ENCODE measurements at regions not wholly inside any gene's neighbourhood (a gene's known extent, or its start where the extent isn't known, plus 50 kb on each side); places are given as distances from the start of the nearest gene placed in this dataset.
A peak's percentile ranks its signal among the peaks of the same experiment; 100 is the strongest.

DNA sequence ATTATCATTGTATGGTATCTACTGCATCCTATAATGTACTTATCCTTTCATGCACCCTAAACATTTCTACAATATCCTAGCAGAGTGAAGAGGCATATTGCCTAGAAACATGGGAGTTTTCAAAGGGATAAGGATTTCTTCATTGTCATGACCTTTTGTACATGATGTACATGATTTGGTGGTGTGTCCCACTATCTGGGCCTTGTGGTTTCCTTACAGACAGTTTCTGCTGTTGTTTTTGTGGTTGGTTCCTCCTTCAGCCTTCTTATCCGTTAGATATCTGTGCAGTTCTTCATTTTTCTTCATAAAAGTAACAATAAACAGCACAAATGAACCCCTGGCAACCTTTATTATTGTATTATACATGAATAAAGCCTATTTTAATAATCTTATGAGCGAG lies 70.4 kb upstream of the BACH1 start:
- DNase-seq (ENCODE audit: unreplicated experiment): no peak
- Mint-ChIP-seq H3K27me3 (ENCODE audit: insufficient read depth, unreplicated experiment) (no peaks in the 10 kb centered on the region), H3K9me3 (ENCODE audit: unreplicated experiment) (no peaks in the 10 kb centered on the region), H3K4me1 (ENCODE audit: insufficient read depth, unreplicated experiment) (peaks cover 32% of the 10 kb centered on the region), H3K4me3 (ENCODE audit: unreplicated experiment) (no peak overlapping the region), H3K27ac (ENCODE audit: low read depth, unreplicated experiment) (no peak overlapping the region), H3K36me3 (ENCODE audit: insufficient read depth, unreplicated experiment) (no peaks in the 10 kb centered on the region)
- TF ChIP-seq, protein P1, sequence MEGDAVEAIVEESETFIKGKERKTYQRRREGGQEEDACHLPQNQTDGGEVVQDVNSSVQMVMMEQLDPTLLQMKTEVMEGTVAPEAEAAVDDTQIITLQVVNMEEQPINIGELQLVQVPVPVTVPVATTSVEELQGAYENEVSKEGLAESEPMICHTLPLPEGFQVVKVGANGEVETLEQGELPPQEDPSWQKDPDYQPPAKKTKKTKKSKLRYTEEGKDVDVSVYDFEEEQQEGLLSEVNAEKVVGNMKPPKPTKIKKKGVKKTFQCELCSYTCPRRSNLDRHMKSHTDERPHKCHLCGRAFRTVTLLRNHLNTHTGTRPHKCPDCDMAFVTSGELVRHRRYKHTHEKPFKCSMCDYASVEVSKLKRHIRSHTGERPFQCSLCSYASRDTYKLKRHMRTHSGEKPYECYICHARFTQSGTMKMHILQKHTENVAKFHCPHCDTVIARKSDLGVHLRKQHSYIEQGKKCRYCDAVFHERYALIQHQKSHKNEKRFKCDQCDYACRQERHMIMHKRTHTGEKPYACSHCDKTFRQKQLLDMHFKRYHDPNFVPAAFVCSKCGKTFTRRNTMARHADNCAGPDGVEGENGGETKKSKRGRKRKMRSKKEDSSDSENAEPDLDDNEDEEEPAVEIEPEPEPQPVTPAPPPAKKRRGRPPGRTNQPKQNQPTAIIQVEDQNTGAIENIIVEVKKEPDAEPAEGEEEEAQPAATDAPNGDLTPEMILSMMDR (IDR thresholded peaks at IDR 0.05; ENCODE audit: unreplicated experiment): no peak
- BruUV-seq (replicated peaks): no TSS peak
- ChIA-PET POLR2A (interaction anchor here (1.0 to 1.6 kb wide), 3 partner anchors 9 to 107 kb away, joined by 3 to 6 read pairs (median 4); no protein-coding TSS in a partner anchor), CTCF (interaction anchor here (0.6 to 1.6 kb wide), 2 partner anchors 19 to 63 kb away, joined by 3 read pairs; no protein-coding TSS in a partner anchor)
- intact Hi-C loops (cut with micrococcal nuclease): no loop called here

DNA sequence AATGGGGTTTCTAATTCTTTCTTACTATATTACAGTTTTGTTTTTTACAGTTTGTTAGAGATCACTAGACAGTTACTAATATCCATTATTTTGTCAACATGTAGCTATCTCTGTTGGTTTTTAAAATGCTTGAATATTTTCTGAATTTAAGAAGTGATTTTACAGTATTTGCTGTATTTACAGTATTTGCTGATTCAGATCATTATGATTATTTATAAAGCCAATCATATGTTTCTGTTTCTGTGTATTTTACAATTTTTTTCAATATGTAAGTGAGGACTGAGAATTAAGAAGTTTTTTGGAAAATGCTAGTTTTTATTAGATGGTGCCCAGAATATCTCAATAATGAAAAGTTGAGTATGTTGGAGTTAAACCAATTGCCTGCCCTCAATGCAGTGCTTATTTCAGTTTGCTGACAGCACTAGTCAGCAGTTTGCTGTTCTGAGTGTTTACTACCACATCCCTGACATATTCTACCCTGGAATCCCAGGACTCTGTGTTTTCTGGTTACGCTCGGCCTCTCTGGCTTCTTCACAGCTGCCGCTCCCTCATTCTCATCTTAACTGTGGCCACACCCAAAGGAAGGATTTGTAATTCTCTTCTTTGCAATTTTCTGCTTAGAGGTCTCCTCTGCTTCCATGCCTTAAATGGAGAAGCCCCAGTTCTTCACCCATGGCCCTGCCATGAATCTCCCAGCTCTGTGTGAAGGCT lies 68.0 kb upstream of the BACH1 start:
- no TSS peak for BruUV-seq (replicated peaks)
- no peaks in the 10 kb centered on the region for H3K9me3 Mint-ChIP-seq (ENCODE audit: unreplicated experiment)
- DNase-seq (ENCODE audit: unreplicated experiment): no peak
- TF ChIP-seq, protein P1 (IDR thresholded peaks at IDR 0.05; ENCODE audit: unreplicated experiment): no peak
- H3K36me3 Mint-ChIP-seq (ENCODE audit: insufficient read depth, unreplicated experiment): no peaks in the 10 kb centered on the region
- ChIA-PET POLR2A (interaction anchor here (0.7 to 8.2 kb wide), 15 partner anchors 9 to 157 kb away, joined by 3 to 115 read pairs (median 5); partner anchors contain the start of genes BACH1 and CCT8), CTCF (interaction anchor here (0.6 to 0.8 kb wide), 4 partner anchors 43 to 141 kb away, joined by 4 read pairs; no protein-coding TSS in a partner anchor)
- H3K4me3 Mint-ChIP-seq (ENCODE audit: unreplicated experiment): peak overlapping the region; percentile 12
- H3K27me3 Mint-ChIP-seq (ENCODE audit: insufficient read depth, unreplicated experiment): no peaks in the 10 kb centered on the region
- intact Hi-C loops (cut with micrococcal nuclease): loop anchor here (2.0 to 10.0 kb wide), 2 partner anchors 64 to 66 kb away; partner anchors contain the start of gene BACH1
- peak overlapping the region; percentile 89 for H3K27ac Mint-ChIP-seq (ENCODE audit: low read depth, unreplicated experiment)
- H3K4me1 Mint-ChIP-seq (ENCODE audit: insufficient read depth, unreplicated experiment): peaks cover 30% of the 10 kb centered on the region

DNA sequence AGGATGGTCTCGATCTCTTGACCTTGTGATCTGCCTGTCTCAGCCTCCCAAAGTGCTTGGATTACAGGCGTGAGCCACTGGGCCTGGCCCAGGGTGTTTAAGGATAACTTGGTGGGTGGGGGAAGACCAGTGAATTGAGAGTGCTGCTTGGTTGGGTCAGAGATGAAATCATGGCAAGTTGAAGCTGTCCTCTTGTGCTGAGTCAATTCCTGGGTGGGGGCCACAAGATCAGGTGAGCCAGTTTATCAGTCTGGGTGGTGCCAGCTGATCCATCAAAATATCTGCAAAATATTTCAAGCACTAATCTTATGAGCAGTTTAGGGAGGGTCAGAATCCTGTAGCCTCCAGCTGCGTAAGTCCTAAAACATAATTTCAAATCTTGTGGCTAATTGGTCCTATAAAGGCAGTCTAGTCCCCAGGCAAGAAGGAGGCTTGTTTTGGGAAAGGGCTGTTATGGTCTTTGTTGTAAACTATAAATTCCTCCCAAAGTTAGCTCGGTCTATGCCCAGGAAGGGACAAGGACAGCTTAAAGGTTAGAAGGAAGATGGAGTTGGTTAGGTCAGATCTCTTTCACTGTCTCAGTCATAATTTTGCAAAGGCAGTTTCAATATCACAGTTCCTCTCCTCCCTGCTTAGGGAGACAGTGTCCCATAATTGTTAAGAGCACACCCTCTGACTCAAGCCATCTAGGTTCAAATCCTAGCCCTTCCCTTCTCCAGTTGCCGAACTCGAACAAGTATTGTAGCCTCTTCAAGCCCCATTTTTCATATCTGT lies 66.8 kb upstream of the BACH1 start:
- Mint-ChIP-seq H3K9me3 (ENCODE audit: unreplicated experiment) (no peaks in the 10 kb centered on the region), H3K27ac (ENCODE audit: low read depth, unreplicated experiment) (peak overlapping the region; percentile 89)
- no TSS peak for BruUV-seq (replicated peaks)

More for the DNA sequence above, 66.8 kb upstream of the BACH1 start:
- TF ChIP-seq, protein P1 (IDR thresholded peaks at IDR 0.05; ENCODE audit: unreplicated experiment): no peak
- Mint-ChIP-seq H3K27me3 (ENCODE audit: insufficient read depth, unreplicated experiment) (no peaks in the 10 kb centered on the region), H3K4me3 (ENCODE audit: unreplicated experiment) (no peak overlapping the region), H3K4me1 (ENCODE audit: insufficient read depth, unreplicated experiment) (peaks cover 31% of the 10 kb centered on the region), H3K36me3 (ENCODE audit: insufficient read depth, unreplicated experiment) (no peaks in the 10 kb centered on the region)
- intact Hi-C loops (cut with micrococcal nuclease): loop anchor here (2.0 to 10.0 kb wide), 3 partner anchors 27 to 67 kb away; partner anchors contain the start of gene BACH1
- CTCF ChIA-PET: interaction anchor here (0.6 to 0.9 kb wide), 4 partner anchors 19 to 90 kb away, joined by 3 to 4 read pairs (median 4); no protein-coding TSS in a partner anchor
- DNase-seq (ENCODE audit: unreplicated experiment): no peak
- POLR2A ChIA-PET: interaction anchor here (0.9 to 8.2 kb wide), 9 partner anchors 13 to 158 kb away, joined by 3 to 115 read pairs (median 7); partner anchors contain the start of genes BACH1 and CCT8

All from MCF 10A (cell line).